Natural killer cell (primary cell): ENCODE measurements at regions not wholly inside any gene's neighbourhood (a gene's known extent, or its start where the extent isn't known, plus 50 kb on each side); places are given as distances from the start of the nearest gene placed in this dataset.
"Not testable (repeated sequence)": the region's sequence is repeated elsewhere in the genome, so short reads cannot be mapped to it uniquely, and the experiment has no call there.

Experiments
- ATAC-seq, 3 donors: fragments of 150-1000 bp in 2 of 3; fragments of 200-7000 bp in 1 of 3; cut with Tn5 transposase; 1 replicate in 1 of 3; 2 replicates in 2 of 3; pipeline ENCODE4 v1.10.0; 2021; ENCODE audit warnings: mild to moderate bottlenecking in 2 of 3, moderate library complexity in 2 of 3
- DNase-seq, 2 donors: peaks; one replicate each; pipeline versions ENCODE4 v3.0.0 to v3.0.0-alpha.2; 2013 to 2021; ENCODE audit warnings: mixed read lengths in 1 of 2
- H3K27ac ChIP-seq: one replicate; pipeline ENCODE4 v1.5.1; 2013; ENCODE audit warnings: mild to moderate bottlenecking, low read length
- H3K27me3 ChIP-seq: one replicate; pipeline ENCODE4 v1.6.1; 2013; ENCODE audit warnings: low read length; ENCODE audit not compliant: control insufficient read depth, insufficient read depth
- H3K36me3 ChIP-seq: one replicate; pipeline ENCODE4 v1.6.1; 2013; ENCODE audit warnings: low read length; ENCODE audit not compliant: control insufficient read depth, insufficient read depth
- H3K4me1 ChIP-seq: one replicate; pipeline ENCODE4 v1.6.1; 2013; ENCODE audit warnings: low read length; ENCODE audit not compliant: control insufficient read depth, insufficient read depth
- H3K4me3 ChIP-seq: one replicate; pipeline ENCODE4 v1.5.1; 2013; ENCODE audit warnings: low read length
- H3K9me3 ChIP-seq: one replicate; pipeline ENCODE4 v1.6.1; 2013; ENCODE audit warnings: low read length; ENCODE audit not compliant: control insufficient read depth, insufficient read depth
- H3K27ac Mint-ChIP-seq, 2 donors: one replicate each; pipeline ENCODE4 v1.8.0; 2022; ENCODE audit warnings: mild to moderate bottlenecking in 2 of 2, mixed read lengths in 2 of 2, moderate library complexity in 1 of 2
- H3K27me3 Mint-ChIP-seq, 2 donors: one replicate each; pipeline ENCODE4 v1.8.0; 2022; ENCODE audit warnings: low read depth in 2 of 2, mixed read lengths in 2 of 2
- H3K36me3 Mint-ChIP-seq: one replicate; pipeline ENCODE4 v1.8.0; 2022; ENCODE audit warnings: mixed read lengths
- H3K4me1 Mint-ChIP-seq, 2 donors: one replicate each; pipeline ENCODE4 v1.8.0; 2022; ENCODE audit warnings: mixed read lengths in 2 of 2
- H3K4me3 Mint-ChIP-seq: one replicate; pipeline ENCODE4 v1.8.0; 2022; ENCODE audit warnings: mild to moderate bottlenecking, moderate library complexity, mixed read lengths
- H3K9me3 Mint-ChIP-seq, 2 donors: one replicate each; pipeline ENCODE4 v1.8.0; 2022; ENCODE audit warnings: mixed read lengths in 2 of 2
- CTCF ChIP-seq: fragments of 200-600 bp; IDR thresholded peaks from one replicate; pipeline ENCODE4 v1.8.0; 2022; ENCODE audit warnings: antibody characterized with exemption
- WGBS: methylation state at CpG from one replicate; pipeline ENCODE4 v1.1.7; 2013; ENCODE audit warnings: missing lambda C conversion rate; ENCODE audit not compliant: insufficient coverage; 5-methylcytosine and 5-hydroxymethylcytosine counted together
- intact Hi-C: fragments of 100-400 bp; cut with micrococcal nuclease; formaldehyde crosslinking; loops from one replicate; pipeline ENCODE4 v1.14.2; 2022

GRCh38 chr5:87048156-87048555 is 219.5 kb upstream of the RASA1 start:
- 89% methylated on average over 1 of the region's 1 CpG for WGBS
- H3K4me3 Mint-ChIP-seq: no peak overlapping the region

GRCh38 chr5:87049012-87049411 is 218.7 kb upstream of the RASA1 start:
- H3K4me3 ChIP-seq, H3K27me3 ChIP-seq, H3K9me3 Mint-ChIP-seq, H3K36me3 ChIP-seq, H3K4me1 Mint-ChIP-seq, H3K27ac ChIP-seq, DNase-seq, H3K27ac Mint-ChIP-seq, H3K4me3 Mint-ChIP-seq, H3K4me1 ChIP-seq, H3K27me3 Mint-ChIP-seq, ATAC-seq, H3K36me3 Mint-ChIP-seq, intact Hi-C loops: not testable (repeated sequence)
- H3K9me3 ChIP-seq: peaks cover 14% of the 10 kb centered on the region
- 96% methylated on average over 6 of the region's 6 CpGs for WGBS

More at GRCh38 chr5:87048156-87048555, 219.5 kb upstream of the RASA1 start:
- ATAC-seq (no peak), DNase-seq (no peak)
- Histone ChIP-seq H3K9me3 (peaks cover 14% of the 10 kb centered on the region), H3K36me3 (no peaks in the 10 kb centered on the region), H3K4me1 (no peaks in the 10 kb centered on the region), H3K27me3 (no peaks in the 10 kb centered on the region), H3K27ac (no peak overlapping the region), H3K4me3 (no peak overlapping the region)
- Mint-ChIP-seq H3K27ac (no peak overlapping the region), H3K36me3 (peaks cover 5% of the 10 kb centered on the region), H3K4me1 (peaks cover 0 to 4% of the 10 kb centered on the region in 2 donors), H3K27me3 (no peaks in the 10 kb centered on the region), H3K9me3 (peaks cover 2 to 4% of the 10 kb centered on the region in 2 donors)
- intact Hi-C loops: no loop called here
- no peak for TF ChIP-seq CTCF

GRCh38 chr5:87051502-87052113 is 216.1 kb upstream of the RASA1 start:
- Histone ChIP-seq H3K27ac (no peak overlapping the region), H3K4me1 (no peaks in the 10 kb centered on the region), H3K36me3 (no peaks in the 10 kb centered on the region), H3K4me3 (no peak overlapping the region), H3K9me3 (peaks cover 14% of the 10 kb centered on the region), H3K27me3 (no peaks in the 10 kb centered on the region)
- TF ChIP-seq CTCF: no peak
- H3K27me3 Mint-ChIP-seq: no peaks in the 10 kb centered on the region
- intact Hi-C loops: no loop called here
- ATAC-seq (no peak), DNase-seq (no peak)
- H3K27ac Mint-ChIP-seq: no peak overlapping the region
- WGBS: 50% methylated on average over 1 of the region's 3 CpGs
- H3K4me3 Mint-ChIP-seq: no peak overlapping the region
- peaks cover 0 to 4% of the 10 kb centered on the region in 2 donors for H3K4me1 Mint-ChIP-seq
- peaks cover 2 to 4% of the 10 kb centered on the region in 2 donors for H3K9me3 Mint-ChIP-seq
- H3K36me3 Mint-ChIP-seq: peaks cover 5% of the 10 kb centered on the region

GRCh38 chr5:87053146-87053545 is 214.5 kb upstream of the RASA1 start:
- H3K9me3 ChIP-seq: peaks cover 14% of the 10 kb centered on the region
- H3K27ac Mint-ChIP-seq: no peak overlapping the region
- 60% methylated on average over 1 of the region's 2 CpGs for WGBS
- H3K36me3 ChIP-seq: no peaks in the 10 kb centered on the region
- no peak for DNase-seq
- H3K4me1 ChIP-seq: no peaks in the 10 kb centered on the region
- H3K36me3 Mint-ChIP-seq: peaks cover 5% of the 10 kb centered on the region
- no peaks in the 10 kb centered on the region for H3K27me3 ChIP-seq
- ATAC-seq: no peak
- no peak for TF ChIP-seq CTCF
- peaks cover 0 to 4% of the 10 kb centered on the region in 2 donors for H3K4me1 Mint-ChIP-seq
- intact Hi-C loops: no loop called here
- no peak overlapping the region for H3K27ac ChIP-seq
- no peak overlapping the region for H3K4me3 ChIP-seq
- H3K27me3 Mint-ChIP-seq: no peaks in the 10 kb centered on the region
- H3K9me3 Mint-ChIP-seq: peaks cover 2 to 4% of the 10 kb centered on the region in 2 donors
- no peak overlapping the region for H3K4me3 Mint-ChIP-seq
